IPS-18c (cell line): ENCODE measurements at regions not wholly inside any gene's neighbourhood (a gene's known extent, or its start where the extent isn't known, plus 50 kb on each side); places are given as distances from the start of the nearest gene placed in this dataset.
A peak's percentile ranks its signal among the peaks of the same experiment; 100 is the strongest.
"Not testable (repeated sequence)": the region's sequence is repeated elsewhere in the genome, so short reads cannot be mapped to it uniquely, and the experiment has no call there.

Experiments
- H3K4me3 ChIP-seq: 2 replicates; pipeline ENCODE4 v1.7.0; 2013; ENCODE audit warnings: low read depth, mild to moderate bottlenecking, low read length, moderate library complexity; ENCODE audit not compliant: insufficient read depth
- H3K9me3 ChIP-seq: one replicate; pipeline ENCODE4 v1.6.1; 2013; ENCODE audit warnings: mild to moderate bottlenecking, low read length, moderate library complexity; ENCODE audit not compliant: control insufficient read depth, insufficient read depth

DNA sequence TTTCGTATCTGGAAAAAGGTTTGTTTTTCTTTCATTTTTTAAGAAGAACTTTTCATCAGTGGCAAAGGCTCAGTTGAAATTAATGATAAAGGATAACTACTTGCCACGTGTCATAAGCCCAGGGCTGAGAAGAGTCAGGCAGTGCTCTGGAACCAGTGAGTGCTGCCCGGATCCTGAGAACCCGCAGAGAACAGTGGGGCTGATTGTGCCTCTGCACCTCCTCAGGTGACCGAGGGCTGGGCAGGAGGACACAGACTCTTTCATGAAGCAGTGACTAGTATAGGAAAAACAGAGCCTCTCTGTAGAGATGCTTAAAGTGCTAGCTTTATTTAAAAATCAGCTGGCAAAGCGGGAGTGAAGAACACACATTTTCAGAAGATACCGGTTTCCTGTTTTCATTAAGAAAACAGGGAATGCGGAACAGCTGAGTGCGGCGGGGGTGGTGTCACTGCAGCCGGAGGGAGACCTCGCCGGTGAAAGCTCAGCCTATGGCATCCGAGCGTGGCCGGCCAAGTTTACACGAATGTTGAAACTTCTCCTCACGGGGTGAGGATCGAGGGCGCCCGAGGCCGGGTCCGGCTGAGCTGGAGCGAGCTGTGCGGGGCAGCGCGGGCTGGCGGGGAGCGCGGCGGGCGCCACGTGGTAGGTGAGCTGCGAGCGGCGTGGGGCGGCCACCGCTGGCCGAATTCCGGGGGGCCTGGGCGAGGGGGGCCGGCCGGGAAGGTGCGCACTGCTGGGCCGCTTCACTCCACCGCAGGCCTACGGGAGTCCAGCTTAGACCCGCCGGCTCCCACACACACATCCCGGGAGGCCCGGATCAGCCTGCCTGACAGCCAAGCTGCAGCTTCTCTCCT, 134.7 kb upstream of the DMRT1 start:
- Histone ChIP-seq H3K9me3 (no peaks in the 10 kb centered on the region), H3K4me3 (peak overlapping the region; percentile 22)

GRCh38 chr9:708182-708550, 133.3 kb upstream of the DMRT1 start:
- Histone ChIP-seq H3K4me3 (no peak overlapping the region), H3K9me3 (no peaks in the 10 kb centered on the region)

- Histone ChIP-seq H3K9me3 (no peaks in the 10 kb centered on the region), H3K4me3 (no peak overlapping the region)
These were observed 132.7 kb upstream of the DMRT1 start for GRCh38 chr9:708551-709432.

DNA sequence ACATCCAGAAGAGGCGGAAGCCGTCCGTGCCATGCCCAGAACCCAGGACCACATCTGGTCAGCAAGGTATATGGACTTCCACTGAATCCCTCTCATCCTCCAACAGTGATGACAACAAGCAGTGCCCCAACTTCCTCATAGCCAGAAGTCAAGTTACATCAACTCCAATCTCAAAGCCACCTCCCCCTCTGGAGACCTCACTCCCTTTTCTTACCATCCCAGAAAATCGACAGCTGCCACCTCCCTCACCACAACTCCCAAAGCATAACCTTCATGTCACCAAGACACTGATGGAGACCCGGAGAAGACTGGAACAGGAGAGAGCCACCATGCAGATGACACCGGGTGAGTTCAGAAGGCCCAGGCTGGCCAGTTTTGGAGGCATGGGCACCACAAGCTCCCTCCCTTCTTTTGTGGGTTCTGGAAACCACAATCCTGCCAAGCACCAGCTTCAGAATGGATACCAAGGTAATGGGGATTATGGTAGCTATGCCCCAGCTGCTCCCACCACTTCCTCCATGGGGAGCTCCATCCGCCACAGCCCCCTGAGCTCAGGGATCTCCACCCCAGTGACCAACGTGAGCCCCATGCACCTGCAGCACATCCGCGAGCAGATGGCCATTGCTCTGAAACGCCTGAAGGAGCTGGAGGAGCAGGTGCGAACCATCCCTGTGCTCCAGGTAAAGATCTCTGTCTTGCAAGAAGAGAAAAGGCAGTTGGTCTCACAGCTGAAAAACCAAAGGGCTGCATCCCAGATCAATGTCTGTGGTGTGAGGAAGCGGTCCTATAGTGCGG, 130.3 kb upstream of the DMRT1 start:
- H3K4me3 ChIP-seq: no peak overlapping the region
- H3K9me3 ChIP-seq: no peaks in the 10 kb centered on the region

DNA sequence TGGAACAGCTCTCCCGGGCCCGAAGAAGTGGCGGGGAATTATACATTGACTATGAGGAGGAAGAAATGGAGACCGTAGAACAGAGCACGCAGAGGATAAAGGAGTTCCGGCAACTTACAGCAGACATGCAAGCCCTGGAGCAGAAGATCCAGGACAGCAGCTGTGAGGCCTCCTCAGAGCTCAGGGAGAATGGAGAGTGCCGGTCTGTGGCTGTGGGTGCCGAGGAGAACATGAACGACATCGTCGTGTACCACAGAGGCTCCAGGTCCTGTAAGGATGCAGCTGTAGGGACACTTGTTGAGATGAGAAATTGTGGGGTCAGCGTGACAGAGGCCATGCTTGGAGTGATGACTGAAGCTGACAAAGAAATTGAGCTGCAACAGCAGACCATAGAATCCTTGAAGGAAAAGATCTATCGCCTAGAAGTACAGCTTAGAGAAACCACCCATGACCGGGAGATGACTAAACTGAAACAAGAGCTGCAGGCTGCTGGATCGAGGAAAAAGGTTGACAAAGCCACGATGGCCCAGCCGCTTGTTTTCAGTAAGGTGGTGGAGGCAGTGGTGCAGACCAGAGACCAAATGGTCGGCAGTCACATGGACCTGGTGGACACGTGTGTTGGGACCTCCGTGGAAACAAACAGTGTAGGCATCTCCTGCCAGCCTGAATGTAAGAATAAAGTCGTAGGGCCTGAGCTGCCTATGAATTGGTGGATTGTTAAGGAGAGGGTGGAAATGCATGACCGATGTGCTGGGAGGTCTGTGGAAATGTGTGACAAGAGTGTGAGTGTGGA, 129.5 kb upstream of the DMRT1 start:
- Histone ChIP-seq H3K4me3 (no peak overlapping the region), H3K9me3 (no peaks in the 10 kb centered on the region)

- Histone ChIP-seq H3K9me3 (no peaks in the 10 kb centered on the region), H3K4me3 (no peak overlapping the region)
These were observed 128.9 kb upstream of the DMRT1 start for GRCh38 chr9:712643-713042.

DNA sequence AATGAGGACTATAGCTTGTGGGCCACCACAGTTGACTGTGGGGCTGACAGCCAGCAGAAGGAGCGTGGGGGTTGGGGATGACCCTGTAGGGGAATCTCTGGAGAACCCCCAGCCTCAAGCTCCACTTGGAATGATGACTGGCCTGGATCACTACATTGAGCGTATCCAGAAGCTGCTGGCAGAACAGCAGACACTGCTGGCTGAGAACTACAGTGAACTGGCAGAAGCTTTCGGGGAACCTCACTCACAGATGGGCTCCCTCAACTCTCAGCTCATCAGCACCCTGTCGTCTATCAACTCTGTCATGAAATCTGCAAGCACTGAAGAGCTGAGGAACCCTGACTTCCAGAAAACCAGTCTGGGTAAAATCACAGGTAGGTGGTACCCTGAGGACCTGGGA, 128.4 kb upstream of the DMRT1 start:
- no peak overlapping the region for H3K4me3 ChIP-seq
- no peaks in the 10 kb centered on the region for H3K9me3 ChIP-seq

- no peak overlapping the region for H3K4me3 ChIP-seq
- no peaks in the 10 kb centered on the region for H3K9me3 ChIP-seq
These were observed 126.8 kb upstream of the DMRT1 start for GRCh38 chr9:714675-715074.

DNA sequence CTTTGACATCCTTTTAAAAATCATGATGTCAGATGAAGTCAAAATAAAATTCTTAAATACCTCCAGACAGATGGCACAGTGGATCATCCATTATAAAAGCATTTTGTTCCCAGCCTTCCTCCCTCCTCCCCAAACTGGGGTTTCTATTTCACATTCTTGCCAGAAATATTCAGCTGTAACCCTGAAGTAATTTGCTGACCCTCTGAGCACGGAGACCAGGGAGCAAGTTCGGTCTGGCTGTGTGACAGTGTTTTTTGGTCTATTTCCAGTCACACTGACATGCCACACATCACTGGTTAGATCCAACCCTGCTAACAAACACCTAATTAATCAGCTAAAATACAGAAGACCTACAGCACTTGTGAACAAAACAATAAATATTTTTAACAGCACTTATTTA, 126.2 kb upstream of the DMRT1 start:
- Histone ChIP-seq H3K9me3 (no peaks in the 10 kb centered on the region), H3K4me3 (no peak overlapping the region)

DNA sequence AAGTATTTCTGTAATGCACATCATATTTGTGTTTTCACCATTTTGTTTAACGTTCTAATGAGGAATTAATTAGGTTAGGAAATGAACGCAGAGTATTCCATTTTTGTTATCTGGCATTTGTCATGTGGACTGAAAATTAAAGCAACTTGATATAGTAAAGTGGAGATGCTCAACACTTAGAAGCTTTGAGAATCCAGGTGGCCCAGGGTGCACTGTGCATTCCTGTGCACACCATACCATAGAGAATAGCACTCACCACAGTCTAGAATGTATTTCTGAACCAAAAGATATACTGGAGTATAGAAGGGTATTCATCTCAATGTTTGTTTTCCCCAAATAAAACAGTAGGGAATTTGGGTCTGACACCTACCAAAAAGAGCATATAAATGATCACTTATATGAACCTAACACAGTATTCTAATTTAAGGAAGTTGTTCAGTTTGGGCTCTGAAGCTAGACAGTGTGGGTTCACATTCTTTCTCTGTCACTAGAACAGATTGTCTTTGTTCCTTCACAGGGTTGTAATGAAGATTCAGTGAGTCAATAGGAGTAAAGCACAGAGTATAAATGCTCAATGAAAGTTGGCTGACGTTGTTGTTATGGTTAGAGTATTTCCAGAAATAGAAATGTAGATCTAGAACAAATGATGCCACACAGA, 125.6 kb upstream of the DMRT1 start:
- Histone ChIP-seq H3K4me3 (no peak overlapping the region), H3K9me3 (no peaks in the 10 kb centered on the region)

DNA sequence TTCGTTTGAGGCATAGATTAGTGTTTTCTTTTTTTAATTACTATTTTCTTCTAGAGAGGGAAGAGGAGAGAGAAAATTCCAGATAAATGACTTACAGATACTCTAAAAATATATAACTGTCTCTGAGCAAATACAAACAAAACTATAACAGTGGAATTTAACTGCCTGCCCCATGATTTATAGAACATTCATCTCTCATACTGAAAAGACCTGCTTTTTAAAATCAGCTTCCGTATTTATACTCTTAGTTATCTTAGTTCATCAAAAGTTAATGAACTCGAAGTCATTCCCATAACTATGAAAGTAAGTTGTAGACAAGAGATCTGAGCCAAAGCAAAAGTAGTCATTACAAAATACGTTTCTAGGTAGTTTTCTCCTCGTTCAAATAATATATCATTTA, 123.8 kb upstream of the DMRT1 start:
- Histone ChIP-seq H3K9me3 (no peaks in the 10 kb centered on the region), H3K4me3 (no peak overlapping the region)

DNA sequence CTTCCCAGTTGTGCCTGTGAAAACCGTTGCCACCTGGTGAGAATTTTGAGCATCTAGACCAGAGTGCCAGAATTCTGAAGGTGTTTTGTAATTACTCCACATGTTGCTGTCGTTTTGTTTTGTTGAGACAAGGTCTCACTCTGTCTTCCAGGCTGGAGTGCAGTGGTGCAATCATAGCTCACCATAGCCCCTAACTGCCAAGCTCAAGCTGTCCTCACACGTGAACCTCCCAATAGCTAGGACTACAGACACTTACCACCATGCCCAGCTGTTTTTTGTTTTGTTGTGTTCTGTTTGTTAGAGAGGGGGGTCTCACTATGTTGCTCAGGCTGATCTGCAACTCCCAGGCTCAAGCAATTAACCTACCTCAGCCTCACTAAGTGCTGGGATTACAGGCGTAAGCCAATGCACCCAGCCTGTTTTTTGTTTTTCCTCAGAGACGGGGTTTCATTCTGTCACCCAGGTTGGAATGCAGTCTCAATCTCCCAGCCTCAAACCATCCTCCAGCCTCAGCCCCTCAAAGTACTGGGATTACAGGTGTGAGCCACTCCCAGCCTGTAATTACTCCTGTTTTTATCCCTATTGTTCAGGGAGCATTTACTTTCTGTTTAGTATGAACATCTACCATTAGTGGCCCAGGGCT, 121.1 kb upstream of the DMRT1 start:
- no peaks in the 10 kb centered on the region for H3K9me3 ChIP-seq
- H3K4me3 ChIP-seq: no peak overlapping the region

DNA sequence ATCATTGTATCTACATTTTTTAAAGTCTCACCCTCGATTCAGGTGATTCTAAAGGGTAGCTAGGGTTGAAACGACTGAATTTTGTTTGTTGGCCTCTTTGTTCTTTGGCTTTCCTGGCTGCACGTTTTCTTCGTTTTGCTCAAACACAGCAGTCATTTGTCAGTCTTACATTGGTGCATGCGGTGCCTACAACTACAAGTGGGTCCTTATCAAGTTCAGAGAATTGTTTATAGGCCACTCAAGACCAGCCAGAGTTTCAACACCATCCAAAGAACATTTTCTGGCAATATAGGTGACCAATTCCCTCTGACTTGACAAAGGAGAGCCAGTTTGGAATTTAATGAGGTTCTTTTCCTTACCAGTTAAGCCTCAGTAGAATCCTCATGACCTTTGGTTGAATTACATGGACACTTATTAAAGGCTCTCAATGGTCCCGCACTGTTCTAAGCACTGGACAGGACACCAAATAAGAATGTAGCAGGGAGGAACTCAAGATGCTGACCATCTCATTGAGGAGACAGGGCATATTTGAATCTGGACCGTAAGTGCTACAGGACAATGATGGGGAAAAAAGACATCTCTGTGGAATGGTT, 119.0 kb upstream of the DMRT1 start:
- Histone ChIP-seq H3K9me3 (no peaks in the 10 kb centered on the region), H3K4me3 (no peak overlapping the region)

GRCh38 chr9:724461-724860, 117.0 kb upstream of the DMRT1 start:
- H3K4me3 ChIP-seq, H3K9me3 ChIP-seq: not testable (repeated sequence)

DNA sequence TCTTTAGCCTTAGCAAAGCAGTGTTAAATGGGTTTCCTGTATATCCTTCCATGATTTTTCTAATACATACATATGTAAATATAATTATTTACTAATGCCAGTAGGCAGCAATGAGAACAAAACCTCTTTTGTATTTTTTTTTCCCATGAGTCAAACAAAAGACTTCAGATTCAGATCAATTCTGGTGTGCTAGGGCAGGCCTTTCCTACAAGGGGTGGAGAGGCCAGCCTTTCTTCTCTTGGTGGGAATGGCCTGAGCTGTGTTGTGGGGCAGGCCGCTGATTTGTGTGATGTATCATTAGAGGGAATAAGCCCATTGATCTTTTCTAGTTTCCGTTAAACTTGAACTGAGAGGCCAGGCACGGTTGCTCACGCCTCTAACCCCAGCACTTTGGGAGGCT, 115.5 kb upstream of the DMRT1 start:
- Histone ChIP-seq H3K4me3 (no peak overlapping the region), H3K9me3 (no peaks in the 10 kb centered on the region)

GRCh38 chr9:727767-728166, 113.7 kb upstream of the DMRT1 start:
- Histone ChIP-seq H3K9me3 (no peaks in the 10 kb centered on the region), H3K4me3 (no peak overlapping the region)
